ENCODE measurements at regions not wholly inside any gene's neighbourhood (a gene's known extent, or its start where the extent isn't known, plus 50 kb on each side); places are given as distances from the start of the nearest gene placed in this dataset.

DNA sequence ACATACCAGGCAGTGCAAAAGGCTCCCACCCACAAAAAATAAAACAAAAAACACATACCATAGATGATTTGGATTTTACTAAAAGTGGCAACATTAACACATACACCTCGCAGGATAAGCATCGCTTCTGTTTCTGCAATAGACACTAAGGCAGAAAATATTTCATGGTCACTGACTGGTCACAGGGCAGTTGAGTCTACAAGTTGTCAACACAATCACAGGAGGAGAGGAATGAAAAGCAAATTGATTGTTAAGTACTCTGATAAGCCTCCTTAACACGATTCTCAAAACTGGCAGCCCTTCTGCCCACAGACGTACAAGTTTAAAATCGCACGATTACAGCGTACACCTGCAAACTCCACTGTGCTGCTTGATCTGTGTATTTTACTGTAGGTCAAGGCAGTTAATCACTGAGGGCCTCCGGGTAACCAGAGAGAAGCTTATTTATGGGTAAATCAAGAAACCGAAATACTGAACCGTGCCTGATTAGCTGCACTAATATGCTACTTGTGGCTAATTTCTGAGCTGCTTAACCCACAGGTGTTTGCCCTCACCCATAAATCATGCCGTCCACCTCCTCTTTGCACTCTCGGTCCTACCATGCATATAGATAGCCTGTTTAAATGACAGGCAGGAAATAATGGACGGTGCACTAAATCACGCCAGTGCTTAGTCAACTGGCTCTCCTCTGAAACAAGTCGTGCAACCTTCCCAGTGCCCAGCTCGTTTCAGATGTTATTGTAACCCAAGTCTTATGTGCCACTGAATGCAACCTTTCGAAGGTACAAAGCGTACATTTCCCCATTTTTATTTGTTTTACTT is 659.4 kb upstream of the ADAMTS16 start:
- H3K4me3 ChIP-seq = no peak overlapping the region
- no peaks in the 10 kb centered on the region for H3K4me1 ChIP-seq (ENCODE audit: insufficient read depth)
- H3K36me3 ChIP-seq = no peaks in the 10 kb centered on the region
- TF ChIP-seq POLR2A (IDR thresholded peaks at IDR 0.05) = no peak
- TF ChIP-seq EP300 (IDR thresholded peaks at IDR 0.05) = no peak
- TF ChIP-seq, protein P1, sequence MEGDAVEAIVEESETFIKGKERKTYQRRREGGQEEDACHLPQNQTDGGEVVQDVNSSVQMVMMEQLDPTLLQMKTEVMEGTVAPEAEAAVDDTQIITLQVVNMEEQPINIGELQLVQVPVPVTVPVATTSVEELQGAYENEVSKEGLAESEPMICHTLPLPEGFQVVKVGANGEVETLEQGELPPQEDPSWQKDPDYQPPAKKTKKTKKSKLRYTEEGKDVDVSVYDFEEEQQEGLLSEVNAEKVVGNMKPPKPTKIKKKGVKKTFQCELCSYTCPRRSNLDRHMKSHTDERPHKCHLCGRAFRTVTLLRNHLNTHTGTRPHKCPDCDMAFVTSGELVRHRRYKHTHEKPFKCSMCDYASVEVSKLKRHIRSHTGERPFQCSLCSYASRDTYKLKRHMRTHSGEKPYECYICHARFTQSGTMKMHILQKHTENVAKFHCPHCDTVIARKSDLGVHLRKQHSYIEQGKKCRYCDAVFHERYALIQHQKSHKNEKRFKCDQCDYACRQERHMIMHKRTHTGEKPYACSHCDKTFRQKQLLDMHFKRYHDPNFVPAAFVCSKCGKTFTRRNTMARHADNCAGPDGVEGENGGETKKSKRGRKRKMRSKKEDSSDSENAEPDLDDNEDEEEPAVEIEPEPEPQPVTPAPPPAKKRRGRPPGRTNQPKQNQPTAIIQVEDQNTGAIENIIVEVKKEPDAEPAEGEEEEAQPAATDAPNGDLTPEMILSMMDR (IDR thresholded peaks at IDR 0.05) = no peak
- H3K9me3 ChIP-seq = no peaks in the 10 kb centered on the region
- no peak overlapping the region for H3K27ac ChIP-seq
- no peaks in the 10 kb centered on the region for H3K27me3 ChIP-seq
- no peak for DNase-seq
- intact Hi-C loops (cut with DNase I) = no loop called here
- WGBS, 3 donors = 11 to 24% (median 15%) methylated on average over 18 of the region's 18 CpGs

GRCh38 chr5:4487581-4487980 is 652.5 kb upstream of the ADAMTS16 start:
- H3K9me3 ChIP-seq = no peaks in the 10 kb centered on the region
- H3K27me3 ChIP-seq = no peaks in the 10 kb centered on the region
- 55 to 68% (median 66%) methylated on average over 2 of the region's 2 CpGs for WGBS, 3 donors
- no peak overlapping the region for H3K4me3 ChIP-seq
- intact Hi-C loops (cut with DNase I) = no loop called here
- no peaks in the 10 kb centered on the region for H3K36me3 ChIP-seq
- no peak for TF ChIP-seq POLR2A (IDR thresholded peaks at IDR 0.05)
- TF ChIP-seq EP300 (IDR thresholded peaks at IDR 0.05) = no peak
- TF ChIP-seq, protein P1 (IDR thresholded peaks at IDR 0.05) = no peak
- H3K4me1 ChIP-seq (ENCODE audit: insufficient read depth) = no peaks in the 10 kb centered on the region
- H3K27ac ChIP-seq = no peak overlapping the region
- DNase-seq = no peak

DNA sequence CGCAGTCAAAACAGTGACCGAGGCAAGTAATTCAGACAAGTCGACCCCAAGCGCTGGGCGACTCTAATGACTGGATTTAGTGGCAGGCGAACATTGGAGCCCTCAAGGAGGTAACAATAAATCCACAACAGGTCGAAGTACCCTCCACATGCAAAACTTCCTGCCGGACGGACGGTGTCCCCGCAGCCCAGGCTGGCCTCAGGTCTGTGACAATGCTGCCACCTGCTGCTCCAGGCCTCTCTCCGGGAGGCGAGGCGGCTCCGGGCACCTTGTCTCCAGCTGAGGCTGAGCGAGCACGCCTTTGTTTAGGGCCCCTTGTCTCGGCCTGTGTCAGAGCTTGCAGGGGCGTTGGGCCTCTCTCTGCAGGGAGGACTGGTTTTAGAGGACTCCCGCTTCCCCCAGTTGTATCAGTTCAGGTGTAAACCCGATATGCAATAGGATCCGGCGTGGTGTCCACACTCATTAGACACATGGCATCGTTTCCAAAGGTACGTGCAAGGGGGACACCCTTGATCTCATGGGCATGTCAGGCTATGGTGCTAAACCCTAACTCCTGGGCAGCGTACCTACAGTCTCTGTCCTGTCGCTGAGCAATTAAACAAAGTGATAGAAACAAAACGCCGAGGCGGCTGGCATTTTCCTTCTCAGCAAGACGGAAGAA is 628.0 kb upstream of the ADAMTS16 start:
- Histone ChIP-seq H3K27ac (no peak overlapping the region), H3K9me3 (no peaks in the 10 kb centered on the region), H3K4me3 (no peak overlapping the region), H3K27me3 (no peaks in the 10 kb centered on the region), H3K4me1 (ENCODE audit: insufficient read depth) (no peaks in the 10 kb centered on the region), H3K36me3 (no peaks in the 10 kb centered on the region)
- TF ChIP-seq EP300 (IDR thresholded peaks at IDR 0.05) = no peak
- 9 to 18% (median 17%) methylated on average over 31 of the region's 31 CpGs for WGBS, 3 donors
- intact Hi-C loops (cut with DNase I) = no loop called here
- DNase-seq = no peak

GRCh38 chr5:4513381-4513780 is 626.7 kb upstream of the ADAMTS16 start:
- no peaks in the 10 kb centered on the region for H3K4me1 ChIP-seq (ENCODE audit: insufficient read depth)
- no peaks in the 10 kb centered on the region for H3K27me3 ChIP-seq
- WGBS, 3 donors = 54 to 67% (median 67%) methylated on average over 4 of the region's 4 CpGs
- no peaks in the 10 kb centered on the region for H3K9me3 ChIP-seq
- no peaks in the 10 kb centered on the region for H3K36me3 ChIP-seq
- intact Hi-C loops (cut with DNase I) = no loop called here
- TF ChIP-seq POLR2A (IDR thresholded peaks at IDR 0.05) = no peak
- TF ChIP-seq, protein P1 (IDR thresholded peaks at IDR 0.05) = no peak
- TF ChIP-seq EP300 (IDR thresholded peaks at IDR 0.05) = no peak
- H3K4me3 ChIP-seq = no peak overlapping the region
- H3K27ac ChIP-seq = no peak overlapping the region
- DNase-seq = no peak

Data from ovary (tissue), 7 donors.